HG02588 (cell line): ENCODE measurements at regions not wholly inside any gene's neighbourhood (a gene's known extent, or its start where the extent isn't known, plus 50 kb on each side); places are given as distances from the start of the nearest gene placed in this dataset.

Experiments used
- ATAC-seq: cut with Tn5 transposase; IDR thresholded peaks from one replicate; pipeline ENCODE4 v1.9.1; 2021; ENCODE audit warnings: mild to moderate bottlenecking, moderate library complexity; ENCODE audit not compliant: unreplicated experiment

GRCh38 chr5:35478856-35479682, 138.6 kb upstream of the SPEF2 start:
- no peak for ATAC-seq

GRCh38 chr5:35477911-35478310, 139.8 kb upstream of the SPEF2 start:
- ATAC-seq: no peak

GRCh38 chr5:35477321-35477720, 140.3 kb upstream of the SPEF2 start:
- ATAC-seq: no peak

GRCh38 chr5:35476797-35477196, 140.9 kb upstream of the SPEF2 start:
- ATAC-seq: no peak

DNA sequence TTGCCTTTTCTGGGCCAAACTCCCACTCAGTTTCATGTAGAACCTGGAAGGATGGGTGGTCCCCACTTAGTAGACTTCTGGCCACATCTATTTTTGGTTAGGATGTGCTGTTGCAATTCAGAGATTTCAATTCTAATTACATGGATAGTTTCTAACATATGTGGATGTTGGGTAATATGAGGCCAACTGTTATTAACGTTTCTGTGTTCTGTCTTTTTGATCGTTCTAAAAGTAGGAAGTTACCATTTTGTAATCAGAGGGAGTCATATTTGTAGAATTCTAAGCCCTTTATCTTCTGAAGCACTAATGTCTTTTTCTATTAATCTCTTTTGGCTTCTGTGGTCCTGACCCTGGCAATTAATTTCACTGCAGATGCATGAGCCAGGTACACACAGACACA, 141.6 kb upstream of the SPEF2 start:
- no peak for ATAC-seq

- no peak for ATAC-seq
These were observed 144.1 kb upstream of the SPEF2 start for GRCh38 chr5:35473589-35473988.

GRCh38 chr5:35470866-35471265, 146.8 kb upstream of the SPEF2 start:
- no peak for ATAC-seq

DNA sequence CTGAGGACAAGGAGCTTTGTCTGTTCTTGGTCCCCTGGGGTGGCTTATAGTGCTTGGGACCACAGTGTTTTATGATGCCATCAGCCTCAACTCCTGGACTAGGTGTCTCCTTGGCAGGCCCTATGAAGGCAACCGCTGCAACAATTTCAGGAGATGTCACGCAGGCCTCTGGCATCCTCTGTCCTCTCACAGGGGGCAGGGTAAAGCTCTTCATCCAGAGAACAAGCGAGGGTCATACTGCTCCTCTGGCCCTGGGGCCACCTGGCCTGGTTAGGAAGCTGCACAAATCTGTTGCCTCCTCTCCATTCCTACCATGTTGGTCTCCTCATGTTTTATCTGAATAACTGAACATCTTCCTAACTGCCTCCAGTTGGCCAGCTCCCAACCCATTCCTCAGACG, 148.9 kb upstream of the SPEF2 start:
- ATAC-seq: no peak

GRCh38 chr5:35466746-35467145, 150.9 kb upstream of the SPEF2 start:
- no peak for ATAC-seq

GRCh38 chr5:35464757-35465156, 152.9 kb upstream of the SPEF2 start:
- no peak for ATAC-seq

GRCh38 chr5:35461530-35461929, 156.1 kb upstream of the SPEF2 start:
- no peak for ATAC-seq

DNA sequence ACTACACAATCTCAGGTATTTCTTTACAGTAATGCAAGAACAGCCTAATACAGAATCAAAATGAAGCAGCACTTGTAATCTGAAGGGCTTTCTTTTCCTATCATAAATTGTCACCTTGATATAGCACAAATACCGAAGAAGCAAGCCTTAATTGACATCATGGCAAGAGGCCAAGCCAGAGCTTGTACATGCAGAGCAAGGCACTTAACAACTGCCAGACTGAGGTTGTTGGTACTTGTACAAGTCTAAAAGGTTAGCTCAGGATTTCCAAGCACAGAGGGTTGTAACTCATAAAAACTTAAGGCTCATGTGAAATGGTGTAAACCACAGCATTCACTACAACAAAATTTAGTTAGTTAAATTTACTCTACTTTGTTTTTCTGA, 158.8 kb upstream of the SPEF2 start:
- no peak for ATAC-seq

DNA sequence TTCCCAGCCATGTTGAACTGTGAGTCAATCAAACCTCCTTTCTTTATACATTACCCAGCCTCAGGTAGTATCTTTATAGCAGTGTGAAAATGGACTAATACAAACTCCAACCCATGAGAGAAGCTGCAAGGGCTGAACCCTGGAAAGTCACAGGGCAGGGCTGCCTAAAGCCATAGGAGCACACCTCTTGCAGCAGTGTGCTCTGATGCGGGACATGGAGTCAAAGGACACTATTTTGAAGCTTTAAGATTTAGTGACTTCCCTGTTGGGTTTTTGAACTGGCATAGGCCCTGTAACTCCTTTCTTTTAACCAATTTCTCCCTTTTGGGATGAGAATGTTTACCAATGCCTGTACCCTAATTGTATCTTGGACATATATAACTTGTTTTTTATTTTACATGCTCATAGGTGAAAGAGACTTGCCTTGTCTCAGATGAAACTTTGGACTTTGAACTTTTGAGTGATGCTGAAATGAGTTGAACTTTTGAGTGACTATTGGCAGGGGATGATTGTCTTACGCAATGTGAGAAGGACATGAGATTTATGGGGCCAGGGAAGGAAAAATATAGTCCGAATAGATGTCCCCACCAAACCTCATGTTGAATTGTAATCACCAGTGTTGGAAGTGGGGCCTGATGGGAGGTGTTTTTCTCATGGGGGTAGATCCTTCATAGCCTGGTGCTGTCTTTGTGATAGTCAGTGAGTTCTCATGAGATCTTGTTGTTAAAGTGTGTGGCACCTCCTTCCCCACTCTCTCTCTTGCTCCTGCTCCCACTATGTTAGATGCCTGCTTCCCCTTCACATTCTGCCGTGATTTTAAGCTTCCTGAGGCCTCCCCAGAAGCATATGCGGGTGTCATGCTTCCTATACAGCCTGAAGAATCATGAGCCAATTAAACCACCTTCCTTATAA, 159.5 kb upstream of the SPEF2 start:
- ATAC-seq: no peak

- ATAC-seq: no peak
These were observed 161.2 kb upstream of the SPEF2 start for GRCh38 chr5:35456506-35456905.

DNA sequence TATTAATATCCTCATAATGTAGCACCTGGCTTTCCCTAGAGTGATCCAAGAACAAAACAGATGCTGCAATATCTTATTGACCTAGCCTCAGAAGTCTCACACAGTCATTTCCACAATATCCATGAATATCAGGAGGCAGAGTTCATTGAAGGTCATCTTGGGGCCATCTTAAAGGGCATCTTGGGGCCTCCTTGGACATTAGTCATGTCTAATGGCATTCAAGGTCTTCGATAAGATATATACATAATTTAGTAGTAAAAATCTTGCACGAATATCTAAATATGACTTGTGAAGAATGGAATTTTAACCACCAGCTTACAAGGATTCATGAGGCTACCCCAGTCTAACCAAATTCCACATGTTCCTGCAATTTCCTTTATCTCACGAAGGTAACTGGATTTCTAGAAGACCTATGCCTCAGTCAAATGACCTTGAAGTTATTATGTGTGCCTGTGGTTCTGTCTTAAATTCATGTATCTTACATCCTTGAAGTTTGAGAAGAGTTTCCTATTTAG, 163.6 kb upstream of the SPEF2 start:
- ATAC-seq: no peak

DNA sequence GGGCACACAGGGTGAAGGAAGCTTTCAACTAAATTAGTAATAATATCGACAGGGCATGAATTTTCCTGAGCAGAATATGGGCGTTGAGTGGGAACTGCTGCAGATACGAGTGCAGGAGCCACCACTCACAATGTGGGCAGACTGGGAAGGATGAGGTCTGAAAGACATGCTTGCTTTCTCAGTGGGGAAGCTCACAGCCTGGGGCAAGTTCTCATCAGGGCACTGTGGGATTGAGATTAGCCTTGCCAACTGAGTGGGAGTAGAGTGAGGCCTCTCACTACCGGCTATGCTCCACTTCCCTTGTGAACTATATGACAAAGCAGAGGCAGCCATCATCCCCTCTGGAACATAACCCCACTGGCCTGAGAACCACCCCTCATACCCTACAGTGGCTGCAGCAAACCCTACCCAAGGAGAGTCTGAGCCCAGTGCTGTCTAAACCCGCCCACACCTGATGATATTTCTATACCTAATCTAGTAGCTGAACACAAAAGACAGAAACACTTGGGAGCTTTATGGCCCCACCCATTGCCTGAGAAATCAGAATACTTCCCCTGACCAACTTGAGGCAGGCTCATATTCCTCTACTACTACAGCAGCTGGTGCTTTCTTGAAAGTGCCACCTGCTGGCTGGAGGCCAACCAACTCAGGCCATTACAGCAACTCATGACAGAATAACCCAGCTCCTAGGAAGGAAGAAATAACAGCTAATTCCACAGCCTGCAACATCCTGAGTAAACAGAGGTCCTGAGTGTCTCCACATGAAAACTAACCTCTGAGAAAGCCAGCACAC, 173.7 kb upstream of the SPEF2 start:
- no peak for ATAC-seq

DNA sequence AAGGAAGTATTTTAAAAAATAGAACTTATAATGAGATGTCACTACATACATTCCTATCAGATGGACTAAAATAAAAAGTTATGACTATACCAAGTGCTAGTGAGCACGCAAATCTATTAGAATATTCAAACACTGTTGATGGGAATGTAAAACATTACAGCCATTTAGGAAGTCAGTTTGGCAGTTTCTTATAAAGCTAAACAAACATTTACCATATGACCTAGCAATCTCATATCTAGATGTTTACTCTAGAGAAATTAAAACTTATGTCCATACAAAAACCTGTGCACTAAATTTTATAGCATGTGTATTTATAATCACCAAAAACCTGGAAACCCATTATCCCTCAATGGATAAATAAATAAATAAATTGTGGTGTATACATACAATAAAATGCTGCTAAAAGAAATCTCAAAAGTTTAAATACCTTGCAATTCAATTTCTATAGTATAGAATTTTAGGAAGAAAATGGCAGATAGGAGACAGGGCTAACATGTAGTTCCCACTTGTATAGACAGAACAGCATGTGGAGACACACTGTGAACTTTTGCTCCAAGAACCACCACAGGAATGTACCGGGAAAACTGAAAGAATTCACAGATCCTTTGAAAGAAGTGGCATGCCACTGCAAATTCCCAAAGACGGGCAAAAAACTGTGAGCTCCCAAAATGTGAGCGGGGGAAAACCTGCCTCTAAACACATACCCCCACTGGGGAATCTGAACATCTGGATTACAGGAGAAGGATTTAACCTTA, 174.6 kb upstream of the SPEF2 start:
- ATAC-seq: no peak

DNA sequence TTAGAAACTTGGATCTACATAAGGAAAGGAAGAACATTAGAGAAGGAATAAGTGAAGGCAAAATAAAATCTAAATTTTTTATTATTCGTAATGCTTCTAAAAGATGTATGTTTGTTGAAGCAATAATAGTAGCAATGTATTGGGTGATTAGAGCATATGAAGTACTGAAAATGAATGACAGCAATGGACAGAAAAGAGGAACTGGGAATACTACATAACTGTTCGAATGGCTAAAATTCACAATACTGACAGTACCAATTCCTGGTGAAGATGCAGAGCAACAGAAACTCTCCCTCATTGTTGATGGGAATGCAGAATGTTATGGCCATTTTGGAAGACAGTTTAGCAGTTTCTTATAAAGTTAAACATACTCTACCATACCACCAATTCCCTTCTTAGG, 177.3 kb upstream of the SPEF2 start:
- ATAC-seq: no peak

GRCh38 chr5:35438786-35439185, 178.9 kb upstream of the SPEF2 start:
- no peak for ATAC-seq

DNA sequence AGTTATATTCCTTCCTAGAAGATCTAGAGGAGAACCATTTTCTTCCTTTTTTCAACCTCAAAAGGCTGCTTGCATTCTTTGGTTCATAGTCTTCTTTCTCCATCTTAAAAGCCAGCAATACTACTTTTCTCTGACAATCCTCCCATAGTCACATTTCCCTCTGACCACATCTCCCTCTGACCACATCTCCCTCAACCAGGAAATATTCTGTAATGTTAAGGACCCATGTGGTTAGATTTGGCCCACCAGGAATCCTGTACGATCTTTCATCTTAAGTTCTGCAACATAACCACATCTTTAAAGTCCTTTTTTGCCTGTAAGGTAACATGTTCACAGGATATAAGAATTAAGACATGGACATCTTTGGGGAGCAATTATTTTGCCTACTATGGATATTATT, 179.4 kb upstream of the SPEF2 start:
- no peak for ATAC-seq
